IPS-20b (cell line): ENCODE measurements at regions not wholly inside any gene's neighbourhood (a gene's known extent, or its start where the extent isn't known, plus 50 kb on each side); places are given as distances from the start of the nearest gene placed in this dataset.

ENCODE experiments used
- H3K27ac ChIP-seq: one replicate; pipeline ENCODE4 v1.5.1; 2013; ENCODE audit warnings: low read length
- H3K27me3 ChIP-seq: 2 replicates; pipeline ENCODE4 v1.6.1; 2013; ENCODE audit warnings: mild to moderate bottlenecking, low read length, inconsistent platforms; ENCODE audit not compliant: insufficient read depth
- H3K36me3 ChIP-seq: 2 replicates; pipeline ENCODE4 v1.6.1; 2013; ENCODE audit warnings: low read depth, mild to moderate bottlenecking, inconsistent platforms, low read length, moderate library complexity; ENCODE audit not compliant: insufficient read depth
- H3K4me1 ChIP-seq: 2 replicates; pipeline ENCODE4 v1.6.1; 2013; ENCODE audit warnings: mild to moderate bottlenecking, control low read depth, inconsistent platforms, low read length, moderate library complexity; ENCODE audit not compliant: insufficient read depth
- H3K4me3 ChIP-seq: 2 replicates; pipeline ENCODE4 v1.5.1; 2013; ENCODE audit warnings: mild to moderate bottlenecking, low read length, inconsistent platforms
- H3K9ac ChIP-seq: 2 replicates; pipeline ENCODE4 v1.6.1; 2013; ENCODE audit warnings: low read depth, mild to moderate bottlenecking, inconsistent platforms, low read length, moderate library complexity
- H3K9me3 ChIP-seq: 2 replicates; pipeline ENCODE4 v1.6.1; 2013; ENCODE audit warnings: mild to moderate bottlenecking, low read depth, low read length, inconsistent platforms; ENCODE audit not compliant: insufficient read depth

DNA sequence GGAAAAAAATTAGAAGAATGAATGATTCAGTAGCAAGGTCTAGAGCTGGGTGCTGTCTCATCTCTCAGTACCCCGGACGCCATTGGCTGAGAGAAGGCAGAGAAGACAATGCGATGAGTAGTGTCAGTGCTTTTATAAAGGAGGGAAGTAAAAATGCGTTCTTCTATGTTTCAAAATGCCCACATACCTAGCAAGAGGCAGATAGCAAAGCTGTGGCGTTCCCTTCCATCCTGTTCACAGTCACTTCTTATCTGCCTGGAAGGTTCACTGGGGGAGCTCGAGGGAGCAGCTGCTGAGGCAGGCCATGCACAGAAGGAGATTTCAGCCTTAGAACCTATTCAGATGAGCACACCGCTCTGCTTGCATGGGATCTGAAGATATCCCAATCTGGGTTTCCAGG lies 234.0 kb downstream of the RPLP1 start:
- H3K36me3 ChIP-seq: no peaks in the 10 kb centered on the region
- no peaks in the 10 kb centered on the region for H3K4me1 ChIP-seq
- no peaks in the 10 kb centered on the region for H3K27me3 ChIP-seq
- peaks cover 10% of the 10 kb centered on the region for H3K9me3 ChIP-seq
- no peak overlapping the region for H3K27ac ChIP-seq
- no peak overlapping the region for H3K4me3 ChIP-seq
- H3K9ac ChIP-seq: no peak overlapping the region

DNA sequence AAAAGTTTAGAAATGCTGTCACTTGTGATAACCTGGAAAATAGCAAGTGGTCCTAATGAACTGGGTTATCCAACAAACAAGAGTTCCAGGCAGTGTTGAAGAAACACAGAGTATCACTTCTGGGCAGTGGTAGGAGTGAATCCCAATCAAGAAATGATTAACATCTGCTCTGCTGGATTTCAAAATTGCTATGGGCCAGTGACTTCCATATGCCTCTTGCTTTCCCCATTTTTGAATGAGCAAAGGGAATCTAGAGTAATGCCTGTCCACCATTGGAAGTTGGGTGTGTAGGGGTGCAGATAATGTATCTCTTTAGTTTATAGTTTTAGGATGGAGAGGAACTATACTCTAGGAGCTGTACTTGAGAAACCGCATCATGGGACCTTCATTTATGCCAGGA lies 236.5 kb downstream of the RPLP1 start:
- Histone ChIP-seq H3K27me3 (no peaks in the 10 kb centered on the region), H3K9me3 (peaks cover 10% of the 10 kb centered on the region), H3K9ac (no peak overlapping the region), H3K27ac (no peak overlapping the region), H3K4me1 (no peaks in the 10 kb centered on the region), H3K36me3 (no peaks in the 10 kb centered on the region), H3K4me3 (no peak overlapping the region)

DNA sequence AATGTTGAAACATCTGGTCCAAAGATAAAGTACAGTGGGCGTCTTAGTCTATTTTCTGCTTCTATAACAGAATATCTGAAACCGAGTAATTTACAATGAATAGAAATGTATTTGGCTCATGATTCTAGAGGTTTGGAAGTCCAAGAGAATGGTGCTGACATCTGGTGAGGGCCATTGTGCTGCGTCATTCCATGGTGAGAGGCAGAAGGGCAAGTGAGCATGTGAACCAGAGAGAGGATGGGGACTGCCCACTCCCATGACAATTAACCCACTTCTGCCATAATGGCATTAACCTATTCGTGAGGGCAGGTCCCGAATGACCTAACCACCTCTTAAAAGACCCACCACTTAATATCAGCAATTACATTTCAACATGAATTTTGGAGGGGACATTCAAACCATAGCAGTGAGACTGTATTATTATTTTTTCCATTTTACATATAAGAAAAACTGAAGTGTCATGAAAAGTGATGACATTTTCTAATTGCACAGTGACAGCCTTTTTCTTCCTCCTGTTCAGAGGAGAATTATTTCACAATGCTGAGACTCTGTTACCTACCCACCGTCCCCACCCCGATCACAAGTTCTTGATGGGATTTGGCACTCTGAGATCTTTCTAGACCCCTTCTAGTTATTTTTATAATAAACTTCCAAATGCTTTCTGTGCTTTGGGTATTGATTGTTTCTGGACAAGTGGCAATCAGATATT lies 238.8 kb downstream of the RPLP1 start:
- Histone ChIP-seq H3K9me3 (peaks cover 10% of the 10 kb centered on the region), H3K36me3 (no peaks in the 10 kb centered on the region), H3K9ac (no peak overlapping the region), H3K27me3 (no peaks in the 10 kb centered on the region), H3K4me3 (no peak overlapping the region), H3K4me1 (no peaks in the 10 kb centered on the region), H3K27ac (no peak overlapping the region)

DNA sequence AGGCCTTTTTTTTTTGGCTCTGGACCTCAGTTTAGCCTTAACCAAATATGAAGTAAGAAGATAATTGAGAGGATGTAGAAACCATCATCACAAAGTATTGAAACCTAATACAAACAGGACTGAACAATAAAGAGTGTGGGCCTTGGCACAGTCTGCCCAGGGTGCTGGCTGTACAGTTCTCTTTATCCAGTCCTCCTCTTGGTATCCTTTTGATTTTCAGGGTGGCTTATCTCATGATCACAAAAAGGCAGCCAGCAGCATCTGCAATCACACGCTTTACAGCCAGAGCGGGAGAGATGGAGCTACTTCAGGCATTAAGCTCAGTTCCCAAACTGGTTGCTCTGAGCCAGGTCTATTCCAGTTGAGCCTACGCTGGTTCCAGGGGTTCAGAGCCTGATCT lies 239.7 kb downstream of the RPLP1 start:
- Histone ChIP-seq H3K4me1 (no peaks in the 10 kb centered on the region), H3K4me3 (no peak overlapping the region), H3K9me3 (peaks cover 10% of the 10 kb centered on the region), H3K36me3 (no peaks in the 10 kb centered on the region), H3K27me3 (no peaks in the 10 kb centered on the region), H3K27ac (no peak overlapping the region), H3K9ac (no peak overlapping the region)

DNA sequence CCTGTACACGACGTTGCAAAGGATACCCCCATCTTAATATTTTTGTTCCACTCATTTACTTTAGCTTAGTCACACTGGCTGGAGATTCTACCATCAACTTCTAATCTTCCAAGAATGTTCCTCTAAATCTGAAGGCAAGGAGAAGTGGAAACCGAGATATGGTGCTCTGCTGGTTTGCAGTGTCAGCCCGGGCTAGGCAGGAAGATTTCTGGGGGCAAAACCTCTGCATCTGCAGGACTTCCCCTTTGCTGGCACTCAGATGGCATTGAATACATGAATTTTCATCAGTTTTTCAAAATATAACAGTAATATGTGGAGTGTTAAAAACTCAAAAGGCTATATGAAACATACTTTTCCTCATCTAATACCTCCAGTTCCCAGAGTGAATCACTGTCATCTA lies 240.4 kb downstream of the RPLP1 start:
- Histone ChIP-seq H3K9me3 (peaks cover 10% of the 10 kb centered on the region), H3K4me3 (no peak overlapping the region), H3K4me1 (no peaks in the 10 kb centered on the region), H3K27me3 (no peaks in the 10 kb centered on the region), H3K9ac (no peak overlapping the region), H3K27ac (no peak overlapping the region), H3K36me3 (no peaks in the 10 kb centered on the region)

DNA sequence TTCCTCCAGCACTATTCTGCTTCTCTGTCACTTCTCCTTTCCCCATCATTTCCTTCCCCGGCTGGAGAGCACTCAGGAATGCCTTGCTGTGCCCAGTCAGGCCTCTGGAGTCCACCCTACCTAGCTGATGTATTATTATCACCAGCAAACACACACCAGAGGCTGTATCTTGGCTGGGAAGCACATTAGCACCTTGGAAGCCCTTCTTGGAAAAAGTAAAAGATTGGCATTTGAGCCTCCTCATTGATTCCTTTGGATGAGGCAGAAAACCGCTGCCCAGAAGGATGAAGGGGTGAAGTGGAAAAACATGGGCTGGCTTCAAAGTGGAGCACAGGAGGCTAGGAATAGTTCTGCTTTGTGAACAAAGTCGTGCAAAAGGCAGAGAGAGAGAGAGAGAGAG lies 244.3 kb downstream of the RPLP1 start:
- Histone ChIP-seq H3K9ac (no peak overlapping the region), H3K4me1 (no peaks in the 10 kb centered on the region), H3K27me3 (no peaks in the 10 kb centered on the region), H3K36me3 (no peaks in the 10 kb centered on the region), H3K27ac (no peak overlapping the region), H3K4me3 (no peak overlapping the region), H3K9me3 (no peaks in the 10 kb centered on the region)

DNA sequence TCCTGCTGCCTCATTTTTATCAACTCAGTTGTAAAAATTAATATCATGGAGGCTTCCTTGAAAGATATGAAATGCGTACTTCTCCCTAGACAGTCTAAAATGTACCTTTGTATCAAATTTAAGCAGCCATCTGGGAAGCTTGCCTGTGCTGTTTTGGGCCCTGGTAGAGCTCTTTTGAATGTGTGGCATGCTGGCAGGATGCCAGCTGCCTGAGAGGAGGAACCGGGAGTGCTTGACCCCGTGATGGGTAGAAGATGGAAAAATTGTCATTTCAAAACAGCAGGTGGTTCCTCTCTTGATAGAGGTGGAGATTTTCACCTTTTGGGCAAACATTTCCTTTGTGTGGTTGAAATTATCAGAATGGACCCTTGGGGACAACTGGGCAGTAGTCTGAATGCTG lies 245.3 kb downstream of the RPLP1 start:
- H3K27ac ChIP-seq: no peak overlapping the region
- H3K9me3 ChIP-seq: no peaks in the 10 kb centered on the region
- no peaks in the 10 kb centered on the region for H3K27me3 ChIP-seq
- H3K9ac ChIP-seq: no peak overlapping the region
- no peak overlapping the region for H3K4me3 ChIP-seq
- no peaks in the 10 kb centered on the region for H3K36me3 ChIP-seq
- H3K4me1 ChIP-seq: no peaks in the 10 kb centered on the region

DNA sequence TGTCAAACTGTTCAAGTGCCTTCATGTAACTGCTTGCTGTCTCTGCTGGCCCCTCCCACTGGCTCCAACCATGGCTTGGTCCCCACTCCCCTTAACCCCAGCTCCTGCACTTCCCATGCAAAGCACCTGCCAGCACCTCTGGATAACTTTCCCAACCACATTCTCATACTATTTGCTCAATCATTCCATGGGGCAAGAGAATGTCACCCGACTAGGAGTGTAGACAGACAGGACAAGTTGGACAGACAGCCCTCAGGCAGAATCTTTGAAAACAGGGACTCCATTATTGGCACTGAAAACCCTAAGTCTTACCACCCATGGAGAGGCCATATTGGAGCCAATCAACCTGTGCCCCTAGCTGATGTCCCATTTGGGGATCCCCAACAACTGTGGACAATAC lies 246.5 kb downstream of the RPLP1 start:
- Histone ChIP-seq H3K27me3 (no peaks in the 10 kb centered on the region), H3K4me3 (no peak overlapping the region), H3K4me1 (no peaks in the 10 kb centered on the region), H3K27ac (no peak overlapping the region), H3K36me3 (no peaks in the 10 kb centered on the region), H3K9me3 (no peaks in the 10 kb centered on the region), H3K9ac (no peak overlapping the region)

DNA sequence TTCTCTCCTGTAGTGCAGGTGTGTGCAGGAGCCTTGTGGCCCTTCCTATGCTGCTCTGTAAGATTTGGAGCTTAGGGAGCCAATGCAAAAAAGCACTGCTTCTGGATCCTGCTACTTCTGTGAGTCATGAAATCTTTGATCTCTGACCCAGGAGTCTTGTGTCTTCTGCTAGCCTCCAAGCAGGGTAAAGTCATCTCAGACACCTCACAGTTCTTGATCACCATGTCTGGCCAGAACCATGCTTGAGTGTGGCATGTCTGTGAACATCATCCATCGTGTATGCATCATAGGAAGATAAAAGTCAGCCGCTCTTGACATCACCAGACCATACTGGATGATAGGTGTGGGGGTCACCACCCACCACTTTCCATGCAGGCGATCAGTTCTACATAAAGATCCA lies 247.8 kb downstream of the RPLP1 start:
- H3K9me3 ChIP-seq: no peaks in the 10 kb centered on the region
- H3K4me1 ChIP-seq: no peaks in the 10 kb centered on the region
- H3K27ac ChIP-seq: no peak overlapping the region
- no peak overlapping the region for H3K9ac ChIP-seq
- no peaks in the 10 kb centered on the region for H3K36me3 ChIP-seq
- no peak overlapping the region for H3K4me3 ChIP-seq
- H3K27me3 ChIP-seq: no peaks in the 10 kb centered on the region

DNA sequence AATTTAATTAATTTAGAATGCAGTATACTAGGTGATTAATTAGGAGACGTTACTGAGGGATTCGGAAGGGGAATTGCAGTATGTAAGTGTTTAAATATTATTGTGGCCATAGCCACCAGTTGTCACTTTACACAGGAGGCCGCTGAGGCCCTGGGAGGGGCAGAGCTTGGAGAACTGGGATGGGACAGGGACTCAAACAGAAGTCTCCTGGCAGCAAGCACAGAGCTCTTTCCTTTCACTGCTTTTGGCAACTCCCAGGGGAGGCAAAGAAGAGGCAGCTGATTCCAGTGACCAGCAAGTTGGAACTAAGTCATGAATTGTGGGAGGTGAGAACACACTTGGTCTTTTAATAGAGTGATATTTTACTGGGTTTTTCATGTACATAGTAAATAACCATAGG lies 248.6 kb downstream of the RPLP1 start:
- H3K27ac ChIP-seq: no peak overlapping the region
- no peak overlapping the region for H3K9ac ChIP-seq

DNA sequence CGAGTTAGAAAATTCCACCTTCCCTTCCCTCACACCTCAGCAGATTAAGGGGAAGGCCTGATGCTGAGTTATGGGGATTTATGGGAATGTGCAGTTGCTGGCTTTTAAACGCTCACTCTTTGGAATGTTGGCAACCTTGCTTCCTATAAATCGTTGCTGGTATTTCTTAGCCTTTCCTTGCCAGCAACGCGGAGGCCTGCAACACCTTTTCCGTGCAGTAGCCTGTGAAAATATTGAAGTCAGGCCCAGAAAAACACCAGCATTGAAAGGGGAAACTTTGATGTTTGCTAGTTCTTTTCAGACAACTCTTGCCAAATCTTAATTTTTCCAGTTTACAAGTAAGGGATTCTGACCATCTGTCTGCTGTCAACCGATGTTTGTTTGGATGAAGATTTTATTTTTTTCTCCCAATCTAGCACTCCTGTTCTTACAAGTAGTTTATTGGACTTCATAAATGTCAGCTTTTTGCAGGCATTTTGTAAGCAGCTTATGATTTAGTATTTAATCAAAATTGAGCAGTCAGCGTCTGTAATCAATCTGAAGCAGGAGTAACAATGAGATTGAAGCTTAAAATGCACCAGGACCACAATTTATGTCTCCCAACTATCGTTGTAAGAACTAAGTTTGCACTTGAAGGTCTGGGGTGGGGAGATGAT lies 251.0 kb downstream of the RPLP1 start:
- Histone ChIP-seq H3K27ac (no peak overlapping the region), H3K27me3 (no peaks in the 10 kb centered on the region), H3K36me3 (no peaks in the 10 kb centered on the region), H3K9me3 (peaks cover 6% of the 10 kb centered on the region; the same call in 1 of the 2 replicates), H3K4me3 (no peak overlapping the region), H3K9ac (no peak overlapping the region), H3K4me1 (no peaks in the 10 kb centered on the region)

More for the DNA sequence above, 248.6 kb downstream of the RPLP1 start:
- Histone ChIP-seq H3K4me1 (no peaks in the 10 kb centered on the region), H3K9me3 (no peaks in the 10 kb centered on the region), H3K27me3 (no peaks in the 10 kb centered on the region), H3K4me3 (no peak overlapping the region), H3K36me3 (no peaks in the 10 kb centered on the region)

DNA sequence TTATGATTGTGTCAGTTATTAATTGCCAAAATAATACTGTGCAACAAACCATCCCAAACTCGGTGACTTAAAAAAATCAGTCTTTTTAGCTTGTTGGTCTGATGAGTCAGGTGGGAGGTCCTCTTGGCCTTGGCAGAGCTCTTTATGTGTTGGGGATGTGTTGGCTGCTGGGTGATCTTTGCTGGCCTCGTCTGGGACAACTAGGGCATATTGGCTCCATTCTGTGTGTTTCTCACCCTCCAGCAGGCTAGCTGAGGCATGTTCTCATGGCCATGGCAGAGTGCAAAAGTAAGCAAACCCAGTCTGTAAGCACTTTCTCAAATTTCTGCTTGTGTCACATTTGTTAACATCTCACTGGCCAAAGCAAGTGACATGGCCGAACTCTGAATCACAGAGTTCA lies 251.6 kb downstream of the RPLP1 start:
- H3K9ac ChIP-seq: no peak overlapping the region
- H3K27me3 ChIP-seq: no peaks in the 10 kb centered on the region
- H3K36me3 ChIP-seq: no peaks in the 10 kb centered on the region
- H3K27ac ChIP-seq: no peak overlapping the region
- H3K9me3 ChIP-seq: peaks cover 11% of the 10 kb centered on the region
- H3K4me3 ChIP-seq: no peak overlapping the region
- H3K4me1 ChIP-seq: no peaks in the 10 kb centered on the region
